Inflammatory macrophage treated with lipopolysaccharide for 1 hour (primary cell): ENCODE measurements at regions not wholly inside any gene's neighbourhood (a gene's known extent, or its start where the extent isn't known, plus 50 kb on each side); places are given as distances from the start of the nearest gene placed in this dataset.
"Not testable (repeated sequence)": the region's sequence is repeated elsewhere in the genome, so short reads cannot be mapped to it uniquely, and the experiment has no call there.

ENCODE experiments used
- DNase-seq, 2 donors: peaks; one replicate each; pipeline ENCODE4 v3.0.0-alpha.2; 2020 to 2022

- DNase-seq = no peak
These were observed 504.7 kb downstream of the CCDC171 start for GRCh38 chr9:16057541-16057940.

DNA sequence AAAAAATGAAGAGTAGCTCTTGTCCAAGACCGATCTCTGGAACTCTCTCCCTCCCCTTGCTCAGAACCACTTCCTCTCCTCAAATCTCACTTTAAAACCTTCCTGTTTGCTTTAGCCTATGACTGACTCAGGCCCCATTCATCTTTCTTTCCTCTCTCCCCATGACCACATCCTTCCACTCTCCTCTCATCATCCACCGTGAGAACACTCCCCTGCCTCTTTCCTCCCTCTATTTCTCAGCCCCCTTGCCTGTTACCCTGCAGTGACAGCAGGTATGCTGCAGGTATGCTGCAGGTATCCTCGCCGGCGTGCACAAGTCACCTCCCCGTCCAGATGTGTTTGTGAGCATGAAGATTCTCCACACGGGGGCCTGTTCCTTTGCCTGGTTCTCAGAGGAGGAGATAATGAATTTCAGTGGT, 505.3 kb downstream of the CCDC171 start:
- no peak for DNase-seq

GRCh38 chr9:16060436-16061129, 507.7 kb downstream of the CCDC171 start:
- DNase-seq = peak in 1 of 2 donors; percentile 10

DNA sequence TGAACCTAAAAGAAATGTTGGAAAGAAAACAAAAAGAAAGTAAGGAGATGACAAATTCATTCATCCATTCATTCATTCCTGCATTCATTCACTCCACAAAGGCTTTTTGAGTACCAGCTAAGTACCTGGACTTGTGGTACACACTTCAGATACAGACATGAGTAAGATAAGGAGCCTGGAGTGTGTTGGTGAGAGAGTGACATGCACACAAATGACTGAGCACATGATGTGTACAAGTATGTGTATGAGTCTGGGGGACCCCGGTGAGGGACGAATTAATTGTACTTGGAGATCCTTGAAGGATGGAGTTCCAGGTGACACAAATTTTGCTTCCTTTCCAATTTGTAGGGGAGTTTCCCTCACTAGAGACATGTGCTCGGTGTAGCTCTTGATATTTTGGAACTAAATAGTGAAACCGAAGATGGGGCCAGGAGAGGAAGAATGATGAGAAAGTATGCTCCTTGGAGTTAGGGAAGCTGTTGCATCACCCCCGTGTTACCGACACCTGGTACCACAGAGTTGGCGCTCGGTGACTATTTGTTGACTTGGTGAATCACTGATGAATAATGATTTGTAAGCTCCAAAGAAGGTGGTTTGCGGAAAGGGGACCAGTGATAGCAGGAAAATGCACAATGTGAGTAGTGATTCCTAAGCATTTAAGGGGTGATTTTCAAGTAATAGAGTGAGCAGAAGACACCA, 509.8 kb downstream of the CCDC171 start:
- no peak for DNase-seq

DNA sequence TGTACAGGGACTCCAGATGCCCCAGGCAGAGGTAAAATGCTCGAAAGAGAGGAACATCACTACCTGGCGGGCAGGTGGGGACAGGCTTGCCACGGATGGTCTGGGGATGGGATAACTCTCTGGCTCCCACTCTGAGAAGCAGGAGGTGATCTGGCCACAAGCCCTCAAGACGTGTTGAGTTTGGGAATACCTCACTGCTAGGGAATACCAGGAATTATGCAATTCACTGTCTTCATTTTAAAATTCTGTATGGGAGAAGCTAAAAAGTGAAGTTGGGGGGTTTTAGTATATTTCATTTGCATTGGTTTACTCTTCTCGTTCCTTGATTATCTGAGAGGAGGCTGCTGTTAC, 510.4 kb downstream of the CCDC171 start:
- DNase-seq = no peak

DNA sequence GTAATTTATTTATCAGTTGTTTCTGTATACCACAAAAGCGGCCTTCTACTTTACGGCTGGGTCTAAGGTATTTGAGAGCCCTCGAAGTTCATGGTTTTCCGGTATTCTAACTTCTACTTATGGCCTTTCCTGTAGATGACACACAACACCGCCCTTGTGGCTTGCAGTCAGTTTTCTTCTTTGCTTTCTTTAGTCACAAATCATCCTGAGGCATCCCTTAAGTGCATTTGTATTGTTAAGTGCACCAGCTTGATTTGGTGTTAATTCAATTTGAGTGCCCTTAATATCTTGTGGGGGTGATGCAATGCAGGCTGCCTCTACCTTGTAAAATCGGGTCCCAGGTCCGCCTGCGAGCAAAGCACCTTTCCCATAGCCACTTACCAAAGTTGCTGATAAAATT, 511.9 kb downstream of the CCDC171 start:
- DNase-seq = no peak

DNA sequence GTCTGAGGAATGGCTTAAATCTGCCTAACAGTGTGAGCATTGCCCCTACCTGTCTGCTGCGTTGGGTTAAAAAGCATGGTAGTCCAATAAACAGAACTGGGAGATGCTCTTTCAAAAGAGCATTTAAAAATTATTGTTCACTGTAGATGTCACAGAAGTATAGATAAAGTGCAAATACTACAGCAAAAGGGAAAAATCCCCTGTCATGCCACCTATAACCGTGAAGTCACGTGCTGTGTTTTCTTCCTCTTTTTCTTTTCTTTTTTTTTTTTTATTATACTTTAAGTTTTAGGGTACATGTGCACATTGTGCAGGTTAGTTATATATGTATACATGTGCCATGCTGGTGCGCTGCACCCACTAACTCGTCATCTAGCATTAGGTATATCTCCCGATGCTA, 513.4 kb downstream of the CCDC171 start:
- DNase-seq = not testable (repeated sequence)

DNA sequence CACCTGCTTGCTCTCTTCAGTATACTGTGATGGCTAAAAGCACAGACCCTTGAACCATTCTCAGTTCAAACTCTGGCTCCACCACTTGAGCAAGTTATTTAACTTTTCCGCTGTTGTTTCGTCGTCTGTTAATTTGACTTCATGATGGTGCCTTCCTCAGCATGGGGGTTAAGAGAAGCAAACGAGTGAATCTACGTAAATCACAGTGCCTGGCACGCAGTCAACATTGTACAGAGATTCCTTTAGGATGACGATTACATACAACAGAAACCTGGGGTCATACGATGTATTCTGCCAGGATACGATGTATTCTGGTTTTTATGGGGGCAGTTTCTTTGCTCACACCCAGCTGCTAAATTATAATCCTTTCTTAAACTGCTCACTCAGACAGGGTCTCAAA, 515.6 kb downstream of the CCDC171 start:
- DNase-seq = no peak

DNA sequence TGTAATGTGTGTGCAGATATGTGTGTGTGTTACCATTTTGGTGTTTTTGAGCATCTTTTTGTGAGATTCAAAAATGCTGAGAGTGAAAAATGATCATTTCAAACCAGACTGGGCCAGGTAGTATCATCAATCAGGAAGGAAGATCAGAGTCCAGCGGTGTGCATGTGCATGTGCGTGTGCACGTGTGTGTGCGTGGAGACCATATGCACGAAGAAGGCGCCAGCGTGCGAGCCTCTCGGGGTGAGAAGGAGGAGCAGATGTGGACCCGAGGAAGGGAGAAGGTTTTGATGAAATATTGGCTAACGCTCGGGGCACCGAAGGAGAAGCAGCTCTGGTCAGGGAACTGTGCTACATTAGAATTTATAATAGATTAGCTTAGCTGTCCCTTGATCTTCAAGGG, 516.4 kb downstream of the CCDC171 start:
- no peak for DNase-seq

DNA sequence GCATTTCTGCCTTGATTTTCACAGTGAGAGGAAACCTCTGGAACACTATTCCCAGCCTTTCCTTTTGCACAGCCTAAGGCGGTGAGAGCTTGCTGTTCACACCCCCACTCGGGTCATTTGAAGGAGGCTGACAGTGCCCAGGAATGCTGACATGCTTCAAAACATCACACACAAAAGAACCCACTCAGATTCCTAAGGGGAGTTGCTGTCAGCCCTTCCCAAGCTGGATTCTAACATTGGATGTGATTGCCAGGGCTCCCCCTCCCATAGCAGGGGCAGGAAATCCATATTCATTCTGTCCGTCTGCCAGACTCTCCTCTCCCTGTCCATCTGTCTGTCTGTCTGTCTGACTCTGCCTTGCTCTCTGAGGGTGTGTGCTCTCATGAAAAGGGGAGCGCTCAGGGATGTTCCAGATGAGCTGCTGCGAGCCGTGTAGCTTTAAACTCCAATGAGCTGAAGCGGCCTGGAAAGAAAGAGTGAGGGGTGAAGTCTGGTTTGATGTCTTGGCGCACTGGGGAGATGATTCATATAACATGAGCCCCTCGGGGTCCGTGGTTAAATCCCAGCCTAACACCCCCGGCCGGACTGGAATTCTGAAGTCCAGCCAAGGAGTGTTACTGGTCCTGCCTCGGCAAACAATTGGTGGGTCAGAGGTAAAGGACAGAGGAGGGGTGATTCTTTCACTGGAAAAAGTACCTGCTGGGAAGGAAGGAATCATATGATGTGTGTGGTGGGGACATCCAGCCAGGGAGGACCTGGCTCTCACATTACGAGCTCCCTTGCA, 517.0 kb downstream of the CCDC171 start:
- no peak for DNase-seq

GRCh38 chr9:16070455-16071145, 517.8 kb downstream of the CCDC171 start:
- DNase-seq = no peak

DNA sequence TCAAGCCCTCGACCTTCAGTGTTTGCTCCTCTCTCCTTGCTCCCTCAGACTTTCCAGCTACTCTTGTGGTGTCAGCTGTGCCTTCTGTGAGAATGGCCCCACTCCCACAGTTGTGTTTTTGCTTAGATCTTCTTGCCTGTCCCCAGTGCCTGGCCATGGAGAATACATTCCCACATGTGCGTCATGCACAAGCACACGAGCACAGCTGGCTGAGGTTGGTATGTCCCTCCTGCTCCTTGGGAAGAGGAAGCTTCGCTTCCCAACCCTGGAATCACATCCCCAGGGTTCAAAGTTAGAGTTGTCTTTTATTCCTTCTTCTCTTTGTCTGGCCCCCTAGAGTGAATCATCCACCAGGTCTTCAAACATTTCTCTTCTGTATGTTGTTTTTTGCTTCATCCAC, 518.6 kb downstream of the CCDC171 start:
- no peak for DNase-seq

GRCh38 chr9:16074963-16075362, 522.1 kb downstream of the CCDC171 start:
- DNase-seq = no peak

DNA sequence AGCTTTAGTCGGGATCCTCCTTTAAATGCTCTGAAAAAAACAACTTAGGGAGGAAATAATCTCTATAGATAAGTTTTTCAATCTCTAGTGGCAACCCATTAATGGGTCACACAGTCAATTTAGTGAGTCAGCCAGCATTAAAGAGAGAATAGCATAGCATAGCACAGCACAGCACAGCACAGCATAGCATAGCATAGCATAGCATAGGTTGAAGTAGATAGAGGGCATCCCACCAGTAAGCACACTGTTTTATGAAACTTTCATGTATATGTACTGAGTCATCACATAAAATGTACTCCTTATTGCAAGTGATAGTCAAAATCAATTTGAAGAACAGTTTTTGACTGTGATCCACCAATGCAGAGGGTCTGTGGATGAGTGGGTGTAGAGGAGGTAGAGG, 522.9 kb downstream of the CCDC171 start:
- DNase-seq = no peak

GRCh38 chr9:16076511-16076910, 523.7 kb downstream of the CCDC171 start:
- no peak for DNase-seq

GRCh38 chr9:16082796-16083195, 530.0 kb downstream of the CCDC171 start:
- no peak for DNase-seq

DNA sequence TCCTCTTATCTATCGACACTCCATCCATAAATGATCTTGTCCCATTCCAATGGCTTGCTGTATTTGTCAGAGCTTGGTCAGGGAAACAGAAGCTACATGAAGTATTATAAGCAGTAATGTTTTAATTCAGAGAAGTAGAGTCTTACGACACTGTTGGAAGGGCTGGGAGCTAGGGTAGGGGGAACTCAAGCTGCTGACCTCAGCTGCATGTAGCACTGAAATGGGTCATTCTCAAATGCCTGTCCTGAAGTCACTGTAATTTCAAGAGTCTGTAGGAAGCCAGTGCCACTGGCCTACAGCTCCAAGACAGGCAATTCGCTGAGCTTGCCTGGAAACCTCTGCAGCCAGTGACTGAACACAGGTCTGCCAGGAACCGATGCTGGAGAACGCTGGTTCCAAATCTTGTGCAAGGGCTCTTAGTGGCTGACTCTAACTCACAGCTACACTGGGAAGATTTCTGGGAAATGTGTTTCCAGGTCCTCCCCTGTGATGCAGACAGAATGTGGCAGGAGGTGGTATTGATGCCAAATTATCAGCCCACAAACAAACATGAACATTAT, 532.4 kb downstream of the CCDC171 start:
- no peak for DNase-seq

DNA sequence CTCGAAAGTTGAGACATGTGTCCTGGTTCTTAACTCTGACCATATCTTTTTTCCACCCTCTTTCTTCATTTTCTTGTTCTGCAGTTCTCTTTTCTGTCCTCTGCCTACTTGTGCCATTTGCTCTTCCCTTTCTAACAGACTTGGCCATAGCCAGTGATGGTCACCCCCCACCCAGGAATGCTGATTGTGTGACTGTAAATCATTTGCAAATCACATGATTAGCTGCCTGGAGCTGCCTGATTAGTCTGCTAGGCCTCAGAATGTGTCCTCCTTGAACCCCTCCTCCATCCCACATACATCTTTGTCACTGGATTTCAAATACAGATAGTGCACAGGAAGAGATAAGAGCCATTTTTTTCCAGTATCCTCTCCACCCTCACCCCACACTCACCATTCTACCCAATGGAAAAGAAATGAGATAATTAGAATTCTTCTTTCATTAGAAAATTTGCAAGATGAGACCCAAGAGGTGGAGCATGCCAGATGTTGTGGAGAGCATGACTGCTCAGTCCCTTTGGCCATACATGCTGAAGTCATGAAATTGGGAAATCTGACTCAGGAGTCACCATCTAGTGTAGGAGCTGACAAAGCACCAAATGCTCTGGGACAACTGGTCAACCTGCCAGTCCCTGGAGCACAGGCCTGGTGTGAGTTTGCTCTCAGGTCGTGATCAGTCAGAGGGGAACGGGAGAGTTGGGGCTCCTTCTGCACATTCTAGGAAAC, 538.2 kb downstream of the CCDC171 start:
- DNase-seq = no peak

GRCh38 chr9:16092142-16093091, 539.6 kb downstream of the CCDC171 start:
- no peak for DNase-seq

GRCh38 chr9:16098306-16098705, 545.5 kb downstream of the CCDC171 start:
- no peak for DNase-seq
